GM12874 (cell line): ENCODE measurements at regions not wholly inside any gene's neighbourhood (a gene's known extent, or its start where the extent isn't known, plus 50 kb on each side); places are given as distances from the start of the nearest gene placed in this dataset.

ENCODE experiments used
- CTCF ChIP-seq: IDR thresholded peaks from 2 replicates; pipeline ENCODE4 v1.5.1; 2011; ENCODE audit warnings: low read depth, mild to moderate bottlenecking, control low read depth, low read length, moderate library complexity; ENCODE audit not compliant: insufficient read depth

GRCh38 chr17:74110467-74110866 lies 93.0 kb upstream of the RPL38 start:
- TF ChIP-seq CTCF: no peak

GRCh38 chr17:74113326-74113725 lies 90.2 kb upstream of the RPL38 start:
- no peak for TF ChIP-seq CTCF

GRCh38 chr17:74113952-74114351 lies 89.5 kb upstream of the RPL38 start:
- TF ChIP-seq CTCF: no peak

GRCh38 chr17:74114881-74115470 lies 88.5 kb upstream of the RPL38 start:
- TF ChIP-seq CTCF: no peak

- no peak for TF ChIP-seq CTCF
Measured at GRCh38 chr17:74115586-74115985, 87.9 kb upstream of the RPL38 start.

- no peak for TF ChIP-seq CTCF
Measured at GRCh38 chr17:74116087-74116717, 87.3 kb upstream of the RPL38 start.

GRCh38 chr17:74117087-74117698 lies 86.3 kb upstream of the RPL38 start:
- TF ChIP-seq CTCF: no peak
